ENCODE measurements at regions not wholly inside any gene's neighbourhood (a gene's known extent, or its start where the extent isn't known, plus 50 kb on each side); places are given as distances from the start of the nearest gene placed in this dataset.
A peak's percentile ranks its signal among the peaks of the same experiment; 100 is the strongest.
"Not testable (repeated sequence)": the region's sequence is repeated elsewhere in the genome, so short reads cannot be mapped to it uniquely, and the experiment has no call there.

- TF ChIP-seq MLLT1 (IDR thresholded peaks at IDR 0.05): no peak
Observed at GRCh38 chrX:81959964-81960363, 758.1 kb downstream of the SH3BGRL start (continued).

GRCh38 chrX:81974413-81974812 is 772.5 kb downstream of the SH3BGRL start:
- TF ChIP-seq ZNF146 (CRISPR knock-in tag; IDR thresholded peaks at IDR 0.05; ENCODE audit: unreplicated experiment): peak; percentile 64
- CTCF ChIA-PET (ENCODE audit: low intra/inter-chr PET ratio); POLR2A ChIA-PET; H3K9ac ChIP-seq (ENCODE audit: insufficient read depth in 1 of 2, low read depth in 2 of 2, low read length in 2 of 2); intact Hi-C loops (cut with micrococcal nuclease); H3K79me2 ChIP-seq (ENCODE audit: control insufficient read depth, insufficient read depth, low read length); DNase-seq (ENCODE audit: extremely low read depth in 1 of 4, low spot score in 3 of 4); H2AFZ ChIP-seq (ENCODE audit: low read depth, low read length); H3K27ac ChIP-seq (ENCODE audit: extremely low read depth, low read depth, low read length); ATAC-seq; FAIRE-seq; H3K4me2 ChIP-seq (ENCODE audit: insufficient read depth, low read length); H3K4me3 ChIP-seq; BruUV-seq (replicated peaks); H3K4me1 ChIP-seq (replicated peaks in 1 of 2; ENCODE audit: control insufficient read depth in 2 of 2, insufficient read depth in 2 of 2, low read length in 2 of 2); H3K9me1 ChIP-seq (ENCODE audit: control insufficient read depth, insufficient read depth, low read length); H3K36me3 ChIP-seq (ENCODE audit: control insufficient read depth, insufficient read depth, low read length); H3K27me3 ChIP-seq (ENCODE audit: control insufficient read depth in 2 of 2, insufficient read depth in 2 of 2, low read length in 2 of 2); H3K9me3 ChIP-seq (replicated peaks; ENCODE audit: control insufficient read depth, insufficient read depth, low read depth, low read length); H4K20me1 ChIP-seq (replicated peaks; ENCODE audit: control insufficient read depth, insufficient read depth, low read length); in situ Hi-C loops (cut with MboI): not testable (repeated sequence)
- 14% methylated on average over 1 of the region's 1 CpG for WGBS (ENCODE audit: insufficient coverage, low coverage, missing lambda C conversion rate)

Data from K562 (cell line).